ENCODE measurements at regions not wholly inside any gene's neighbourhood (a gene's known extent, or its start where the extent isn't known, plus 50 kb on each side); places are given as distances from the start of the nearest gene placed in this dataset.

- TF ChIP-seq GABPA (IDR thresholded peaks at IDR 0.05; ENCODE audit: low read depth) (no peak), MAX (IDR thresholded peaks at IDR 0.05; ENCODE audit: low read depth, low read length) (no peak), KDM1A (IDR thresholded peaks at IDR 0.05; ENCODE audit: borderline replicate concordance) (no peak), CTCF (IDR thresholded peaks at IDR 0.05 in 2 of 3, conservative IDR thresholded peaks at IDR 0.05 in 1 of 3; ENCODE audit: control insufficient read depth in 2 of 3, extremely low read depth in 1 of 3, insufficient read depth in 1 of 3, low read depth in 3 of 3, low read length in 3 of 3) (no peak), CHD1 (IDR thresholded peaks at IDR 0.05; ENCODE audit: low read depth, low read length) (no peak), ZZZ3 (IDR thresholded peaks at IDR 0.05; ENCODE audit: control insufficient read depth, insufficient read length, low read depth) (no peak), RAD21 (IDR thresholded peaks at IDR 0.05; ENCODE audit: insufficient read depth, low read depth, low read length) (no peak), POLR2AphosphoS5 (IDR thresholded peaks at IDR 0.05; ENCODE audit: low read length) (no peak)
Measured at GRCh38 chr2:2827046-2827636, 496.1 kb upstream of the MYT1L start.

Measured in GM12878 (cell line).